ENCODE measurements at regions not wholly inside any gene's neighbourhood (a gene's known extent, or its start where the extent isn't known, plus 50 kb on each side); places are given as distances from the start of the nearest gene placed in this dataset.
A peak's percentile ranks its signal among the peaks of the same experiment; 100 is the strongest.

DNA sequence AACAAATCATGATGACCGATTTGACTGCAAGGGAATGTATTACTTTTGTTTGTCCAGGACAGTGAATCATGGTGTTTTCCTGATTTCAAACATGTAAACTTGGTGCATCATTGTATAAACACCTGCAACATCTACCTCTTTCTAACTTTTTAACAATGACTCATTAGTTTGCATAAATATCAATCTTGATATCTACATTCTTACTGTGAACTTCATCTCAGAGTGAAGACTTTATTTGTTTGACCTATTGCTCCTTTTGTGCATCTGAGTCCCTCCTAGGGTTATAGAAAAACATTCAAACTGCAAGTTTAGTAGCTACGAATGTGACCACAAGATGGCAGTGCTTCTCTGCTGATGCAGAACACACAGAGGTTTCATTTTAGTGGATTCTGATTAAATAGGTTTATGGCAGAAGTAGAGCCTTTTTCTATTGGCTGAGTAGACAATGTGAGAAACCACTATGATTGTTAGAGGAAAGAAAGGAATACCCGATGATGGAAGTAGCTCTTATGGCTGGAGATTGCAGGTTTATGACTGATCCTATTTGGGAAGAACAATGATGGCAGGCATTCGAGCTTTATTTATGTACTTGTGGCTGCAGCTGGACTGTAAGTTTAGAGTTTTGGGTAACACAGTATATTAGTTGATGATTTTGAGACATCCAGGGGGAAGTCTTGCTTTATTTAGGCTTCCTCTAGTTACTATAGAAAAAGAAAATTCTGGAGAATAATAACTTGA lies 244.2 kb upstream of the OR4E1 start:
- peak; percentile 62 to 71 for DNase-seq (ENCODE audit: low read depth in 1 of 2, low spot score in 1 of 2)
- Histone ChIP-seq H3K4me3 (no peak overlapping the region), H3K27me3 (no peaks in the 10 kb centered on the region), H3K36me3 (no peaks in the 10 kb centered on the region), H3K27ac (no peak overlapping the region), H3K9me3 (ENCODE audit: low read depth) (no peaks in the 10 kb centered on the region), H3K4me1 (ENCODE audit: low read depth) (no peaks in the 10 kb centered on the region)
- TF ChIP-seq, protein P1, sequence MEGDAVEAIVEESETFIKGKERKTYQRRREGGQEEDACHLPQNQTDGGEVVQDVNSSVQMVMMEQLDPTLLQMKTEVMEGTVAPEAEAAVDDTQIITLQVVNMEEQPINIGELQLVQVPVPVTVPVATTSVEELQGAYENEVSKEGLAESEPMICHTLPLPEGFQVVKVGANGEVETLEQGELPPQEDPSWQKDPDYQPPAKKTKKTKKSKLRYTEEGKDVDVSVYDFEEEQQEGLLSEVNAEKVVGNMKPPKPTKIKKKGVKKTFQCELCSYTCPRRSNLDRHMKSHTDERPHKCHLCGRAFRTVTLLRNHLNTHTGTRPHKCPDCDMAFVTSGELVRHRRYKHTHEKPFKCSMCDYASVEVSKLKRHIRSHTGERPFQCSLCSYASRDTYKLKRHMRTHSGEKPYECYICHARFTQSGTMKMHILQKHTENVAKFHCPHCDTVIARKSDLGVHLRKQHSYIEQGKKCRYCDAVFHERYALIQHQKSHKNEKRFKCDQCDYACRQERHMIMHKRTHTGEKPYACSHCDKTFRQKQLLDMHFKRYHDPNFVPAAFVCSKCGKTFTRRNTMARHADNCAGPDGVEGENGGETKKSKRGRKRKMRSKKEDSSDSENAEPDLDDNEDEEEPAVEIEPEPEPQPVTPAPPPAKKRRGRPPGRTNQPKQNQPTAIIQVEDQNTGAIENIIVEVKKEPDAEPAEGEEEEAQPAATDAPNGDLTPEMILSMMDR (IDR thresholded peaks at IDR 0.05; ENCODE audit: low read depth, low read length): peak; percentile 81

DNA sequence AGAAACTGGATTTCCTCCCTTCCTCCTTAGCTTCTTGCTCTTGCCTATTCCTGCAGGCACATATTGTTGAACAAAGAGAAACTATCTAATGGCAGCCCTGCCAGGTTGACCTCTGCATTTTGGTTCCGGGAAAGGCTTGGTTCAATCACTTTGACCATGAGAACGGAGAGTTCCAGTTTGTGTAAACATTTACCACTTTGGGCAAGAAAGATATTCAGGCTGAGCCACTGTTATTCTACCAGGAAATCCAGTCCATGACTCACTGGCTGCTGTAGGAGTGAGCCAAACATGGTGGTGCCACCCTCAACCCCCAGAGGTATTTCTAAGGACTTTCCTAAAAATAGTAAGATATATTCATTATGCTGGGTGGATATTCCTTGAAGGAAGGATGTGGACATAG lies 242.2 kb upstream of the OR4E1 start:
- DNase-seq (ENCODE audit: low read depth in 1 of 2, low spot score in 1 of 2): peak in 1 of 2 donors; percentile 20
- H3K36me3 ChIP-seq: no peaks in the 10 kb centered on the region
- no peak overlapping the region for H3K27ac ChIP-seq
- H3K4me1 ChIP-seq (ENCODE audit: low read depth): no peaks in the 10 kb centered on the region
- TF ChIP-seq, protein P1 (IDR thresholded peaks at IDR 0.05; ENCODE audit: low read depth, low read length): no peak
- no peaks in the 10 kb centered on the region for H3K9me3 ChIP-seq (ENCODE audit: low read depth)
- no peak overlapping the region for H3K4me3 ChIP-seq
- no peaks in the 10 kb centered on the region for H3K27me3 ChIP-seq

DNA sequence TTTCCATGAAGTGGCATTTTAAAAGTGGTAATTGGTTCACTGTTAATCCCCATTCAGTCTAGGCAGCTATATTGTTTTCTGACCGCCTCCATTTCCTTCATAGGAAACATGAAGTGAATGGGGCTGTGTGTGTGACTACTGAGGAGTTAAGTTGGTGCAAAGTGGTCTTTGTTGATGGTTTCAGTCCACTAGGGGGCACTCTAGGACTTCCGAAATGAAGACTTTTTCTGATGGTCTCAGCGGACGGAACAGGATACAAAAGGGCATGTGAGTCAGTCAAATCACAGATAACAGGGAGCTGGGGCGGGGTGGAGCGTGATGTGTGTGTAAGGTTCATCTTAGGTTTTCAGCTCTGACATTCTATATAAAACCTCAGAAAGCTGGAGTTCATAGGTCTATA lies 240.1 kb upstream of the OR4E1 start:
- TF ChIP-seq, protein P1 (IDR thresholded peaks at IDR 0.05; ENCODE audit: low read depth, low read length): peak; percentile 79
- DNase-seq (ENCODE audit: low read depth in 1 of 2, low spot score in 1 of 2): peak; percentile 84 to 87
- no peak overlapping the region for H3K4me3 ChIP-seq
- H3K36me3 ChIP-seq: no peaks in the 10 kb centered on the region
- no peaks in the 10 kb centered on the region for H3K9me3 ChIP-seq (ENCODE audit: low read depth)
- no peak overlapping the region for H3K27ac ChIP-seq
- H3K27me3 ChIP-seq: no peaks in the 10 kb centered on the region
- H3K4me1 ChIP-seq (ENCODE audit: low read depth): no peaks in the 10 kb centered on the region

DNA sequence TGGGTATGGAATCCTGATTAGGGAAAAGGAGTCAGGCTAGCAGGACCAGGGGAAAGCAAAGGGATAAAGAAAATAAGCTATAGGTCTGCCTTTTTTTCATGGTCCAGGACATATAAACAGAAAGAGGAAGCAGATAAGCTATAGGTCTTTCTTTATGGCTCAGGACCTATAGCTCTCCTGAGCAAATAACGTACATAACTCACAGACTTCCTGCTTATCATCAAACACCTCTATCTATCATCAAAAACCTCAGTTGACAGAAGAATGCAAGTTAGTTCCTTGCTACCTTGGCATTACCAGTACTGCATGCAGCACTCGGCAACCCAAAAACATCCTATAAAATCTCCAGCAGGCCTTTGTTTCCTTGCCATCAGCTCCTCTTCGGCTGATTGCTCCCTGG lies 238.7 kb upstream of the OR4E1 start:
- Histone ChIP-seq H3K9me3 (ENCODE audit: low read depth) (no peaks in the 10 kb centered on the region), H3K4me1 (ENCODE audit: low read depth) (no peaks in the 10 kb centered on the region), H3K4me3 (no peak overlapping the region), H3K27ac (no peak overlapping the region), H3K27me3 (no peaks in the 10 kb centered on the region), H3K36me3 (no peaks in the 10 kb centered on the region)
- no peak for DNase-seq (ENCODE audit: low read depth in 1 of 2, low spot score in 1 of 2)
- TF ChIP-seq, protein P1 (IDR thresholded peaks at IDR 0.05; ENCODE audit: low read depth, low read length): no peak

DNA sequence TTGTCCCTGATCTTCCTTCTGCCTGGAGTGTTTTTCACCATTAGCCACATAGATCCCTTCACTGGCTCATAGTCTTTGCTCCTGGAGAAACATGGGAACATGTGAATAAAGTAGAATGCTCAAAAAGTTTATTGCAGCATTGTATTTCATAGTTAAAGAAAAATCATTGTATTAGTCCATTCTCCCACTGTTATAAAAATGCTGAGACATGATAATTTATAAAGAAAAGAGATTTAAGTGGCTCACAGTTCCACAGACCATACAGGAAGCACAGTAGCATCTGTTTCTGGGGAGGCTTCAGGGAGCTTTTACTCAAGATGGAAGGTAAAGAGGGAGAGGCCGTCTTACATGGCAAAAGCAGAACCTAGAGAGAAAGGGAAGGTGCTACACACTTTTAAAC lies 238.3 kb upstream of the OR4E1 start:
- H3K36me3 ChIP-seq: no peaks in the 10 kb centered on the region
- DNase-seq (ENCODE audit: low read depth in 1 of 2, low spot score in 1 of 2): no peak
- H3K4me3 ChIP-seq: no peak overlapping the region
- H3K4me1 ChIP-seq (ENCODE audit: low read depth): no peaks in the 10 kb centered on the region
- H3K9me3 ChIP-seq (ENCODE audit: low read depth): no peaks in the 10 kb centered on the region
- H3K27me3 ChIP-seq: no peaks in the 10 kb centered on the region
- TF ChIP-seq, protein P1 (IDR thresholded peaks at IDR 0.05; ENCODE audit: low read depth, low read length): no peak
- H3K27ac ChIP-seq: no peak overlapping the region
